BE2C (cell line): ENCODE measurements at regions not wholly inside any gene's neighbourhood (a gene's known extent, or its start where the extent isn't known, plus 50 kb on each side); places are given as distances from the start of the nearest gene placed in this dataset.

ENCODE experiments used
- DNase-seq: peaks from one replicate; pipeline ENCODE4 v3.0.0-alpha.2; 2020
- H3K27me3 ChIP-seq: fragments of 250-450 bp; sonication (Bioruptor Pico); 2 replicates; pipeline ENCODE4 v1.5.1; 2020; ENCODE audit warnings: mild to moderate bottlenecking
- H3K36me3 ChIP-seq: fragments of 250-450 bp; sonication (Bioruptor Pico); 2 replicates; pipeline ENCODE4 v1.5.1; 2020; ENCODE audit warnings: mild to moderate bottlenecking
- H3K4me1 ChIP-seq: fragments of 250-450 bp; sonication (Bioruptor Pico); 2 replicates; pipeline ENCODE4 v1.5.1; 2020
- H3K4me3 ChIP-seq: 2 replicates; pipeline ENCODE4 v1.5.1; 2011; ENCODE audit warnings: low read depth, low read length
- H3K9me3 ChIP-seq: fragments of 250-450 bp; sonication (Bioruptor Pico); 2 replicates; pipeline ENCODE4 v1.5.1; 2020
- CTCF ChIP-seq: IDR thresholded peaks from 2 replicates; pipeline ENCODE4 v1.5.1; 2012; ENCODE audit warnings: mild to moderate bottlenecking, low read depth, low read length

GRCh38 chr21:21831036-21831435 is 832.8 kb downstream of the NCAM2 start:
- Histone ChIP-seq H3K4me3 (no peak overlapping the region), H3K36me3 (no peaks in the 10 kb centered on the region), H3K4me1 (no peaks in the 10 kb centered on the region), H3K9me3 (no peaks in the 10 kb centered on the region), H3K27me3 (no peaks in the 10 kb centered on the region)
- no peak for DNase-seq
- TF ChIP-seq CTCF = no peak

GRCh38 chr21:21845901-21846300 is 847.7 kb downstream of the NCAM2 start:
- no peak for TF ChIP-seq CTCF
- Histone ChIP-seq H3K27me3 (no peaks in the 10 kb centered on the region), H3K4me1 (peaks cover 12% of the 10 kb centered on the region), H3K36me3 (no peaks in the 10 kb centered on the region), H3K9me3 (no peaks in the 10 kb centered on the region; the same call in 1 of the 2 replicates), H3K4me3 (no peak overlapping the region)
- no peak for DNase-seq

- no peak for TF ChIP-seq CTCF
- Histone ChIP-seq H3K4me3 (no peak overlapping the region), H3K9me3 (no peaks in the 10 kb centered on the region), H3K4me1 (peaks cover 18% of the 10 kb centered on the region), H3K27me3 (no peaks in the 10 kb centered on the region), H3K36me3 (no peaks in the 10 kb centered on the region)
- no peak for DNase-seq
Observed at GRCh38 chr21:21851205-21851604, 853.0 kb downstream of the NCAM2 start.

DNA sequence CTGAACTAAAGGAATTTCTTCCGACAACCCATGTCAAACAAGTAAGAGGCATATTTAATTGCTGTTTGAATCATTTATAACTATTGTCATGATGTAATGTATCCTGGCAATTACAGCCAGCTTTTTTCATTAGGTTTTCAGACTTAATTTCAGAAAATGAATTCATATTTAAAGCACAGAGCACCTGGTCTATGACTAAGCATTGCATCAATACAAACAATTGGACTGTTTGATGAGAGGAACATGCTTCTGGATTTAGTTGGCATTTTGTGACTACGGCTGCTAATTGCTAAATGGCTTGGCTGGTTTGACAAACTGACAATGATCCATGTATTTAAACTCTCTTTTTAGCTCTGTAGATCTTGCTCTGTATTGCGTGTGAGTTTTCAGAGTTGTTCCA is 853.4 kb downstream of the NCAM2 start:
- peaks cover 18% of the 10 kb centered on the region for H3K4me1 ChIP-seq
- no peaks in the 10 kb centered on the region for H3K36me3 ChIP-seq
- no peaks in the 10 kb centered on the region for H3K27me3 ChIP-seq
- no peaks in the 10 kb centered on the region for H3K9me3 ChIP-seq
- DNase-seq = no peak
- no peak for TF ChIP-seq CTCF
- no peak overlapping the region for H3K4me3 ChIP-seq

DNA sequence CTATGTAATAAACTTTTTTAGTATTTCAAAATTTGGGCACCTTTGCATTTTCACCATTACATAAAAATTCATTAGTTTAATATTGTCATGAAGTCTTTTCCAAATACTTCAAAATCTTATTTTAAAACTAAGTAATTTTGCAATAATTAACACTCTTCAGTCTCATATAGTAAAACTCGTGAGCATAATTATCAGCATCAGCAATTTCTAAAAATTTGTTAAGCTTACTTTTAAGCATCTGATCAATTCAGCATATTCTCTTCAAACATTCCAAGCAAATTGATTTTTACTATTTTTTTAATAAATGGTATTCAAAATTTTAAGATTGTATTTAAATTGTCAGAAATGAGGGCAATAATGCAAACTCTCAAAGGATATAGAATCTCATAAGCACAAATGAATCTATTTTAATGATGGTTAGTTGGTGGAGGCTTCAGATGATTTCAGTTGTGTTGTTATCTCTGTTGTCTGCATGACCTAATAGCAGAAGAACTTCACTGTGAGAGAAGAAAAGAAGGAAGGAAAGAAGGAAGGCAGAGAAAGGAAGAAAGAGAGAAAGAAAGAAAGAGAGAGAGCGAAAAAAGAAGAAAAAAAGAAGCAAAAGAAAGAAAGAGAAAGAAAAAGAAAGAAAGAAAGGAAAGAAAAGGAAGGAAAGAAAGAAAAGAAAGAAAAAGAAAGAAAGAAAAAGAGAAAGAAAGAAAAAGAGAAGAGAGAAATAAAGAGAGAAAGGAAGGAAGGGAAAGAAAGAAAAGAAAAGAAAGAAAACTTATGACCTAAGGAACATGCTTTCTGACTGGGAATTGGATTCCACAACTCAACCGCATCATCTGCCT is 860.5 kb downstream of the NCAM2 start:
- Histone ChIP-seq H3K9me3 (no peaks in the 10 kb centered on the region), H3K4me3 (no peak overlapping the region), H3K4me1 (peaks cover 4% of the 10 kb centered on the region; the same call in 1 of the 2 replicates), H3K36me3 (no peaks in the 10 kb centered on the region), H3K27me3 (no peaks in the 10 kb centered on the region)
- TF ChIP-seq CTCF = no peak
- DNase-seq = no peak

GRCh38 chr21:21860888-21861287 is 862.7 kb downstream of the NCAM2 start:
- no peak for DNase-seq
- peaks cover 4% of the 10 kb centered on the region; the same call in 1 of the 2 replicates for H3K4me1 ChIP-seq
- no peaks in the 10 kb centered on the region for H3K27me3 ChIP-seq
- TF ChIP-seq CTCF = no peak
- H3K4me3 ChIP-seq = no peak overlapping the region
- H3K36me3 ChIP-seq = no peaks in the 10 kb centered on the region
- no peaks in the 10 kb centered on the region for H3K9me3 ChIP-seq
